IMR-90 (cell line): ENCODE measurements at regions not wholly inside any gene's neighbourhood (a gene's known extent, or its start where the extent isn't known, plus 50 kb on each side); places are given as distances from the start of the nearest gene placed in this dataset.

Experiments used
- BHLHE40 ChIP-seq: fragments of 150-350 bp; IDR thresholded peaks from 2 replicates; pipeline ENCODE4 v1.6.1; 2016; ENCODE audit warnings: mild to moderate bottlenecking, low read depth, low read length
- CHD1 ChIP-seq: IDR thresholded peaks from 2 replicates; pipeline ENCODE4 v1.6.1; 2012; ENCODE audit warnings: low read depth, low read length, improper control_type of control experiment
- CTCF ChIP-seq: conservative IDR thresholded peaks from 2 replicates; pipeline ENCODE4 v1.5.1; 2012; ENCODE audit warnings: mild to moderate bottlenecking, low read depth, low read length, improper control_type of control experiment
- ELK1 ChIP-seq: fragments of 150-350 bp; IDR thresholded peaks from 2 replicates; pipeline ENCODE4 v1.6.1; 2016; ENCODE audit warnings: low read depth, mild to moderate bottlenecking, low read length, moderate library complexity, borderline replicate concordance
- MAZ ChIP-seq: IDR thresholded peaks from 2 replicates; pipeline ENCODE4 v1.6.1; 2012; ENCODE audit warnings: low read depth, mild to moderate bottlenecking, low read length, improper control_type of control experiment, moderate library complexity, borderline replicate concordance
- MXI1 ChIP-seq: IDR thresholded peaks from 2 replicates; pipeline ENCODE4 v1.6.1; 2012; ENCODE audit warnings: low read depth, mild to moderate bottlenecking, low read length, moderate library complexity, borderline replicate concordance
- POLR2A ChIP-seq: IDR thresholded peaks from 2 replicates; pipeline ENCODE4 v1.6.1; 2012; ENCODE audit warnings: mild to moderate bottlenecking, low read depth, low read length
- RAD21 ChIP-seq: IDR thresholded peaks from 2 replicates; pipeline ENCODE4 v1.6.1; 2012; ENCODE audit warnings: low read length, improper control_type of control experiment
- RCOR1 ChIP-seq: IDR thresholded peaks from 2 replicates; pipeline ENCODE4 v1.6.1; 2012; ENCODE audit warnings: mild to moderate bottlenecking, low read length, improper control_type of control experiment; ENCODE audit not compliant: insufficient replicate concordance
- RFX5 ChIP-seq: IDR thresholded peaks from 2 replicates; pipeline ENCODE4 v1.8.0; 2012; ENCODE audit warnings: low read depth, mild to moderate bottlenecking, low read length, moderate library complexity
- SMC3 ChIP-seq: fragments of 150-350 bp; IDR thresholded peaks from 2 replicates; pipeline ENCODE4 v1.6.1; 2016; ENCODE audit warnings: low read depth, mild to moderate bottlenecking, antibody characterized with exemption, low read length, moderate library complexity
- USF2 ChIP-seq: fragments of 150-350 bp; IDR thresholded peaks from 2 replicates; pipeline ENCODE4 v1.6.1; 2017; ENCODE audit warnings: mild to moderate bottlenecking, antibody characterized with exemption, low read length, low read depth

DNA sequence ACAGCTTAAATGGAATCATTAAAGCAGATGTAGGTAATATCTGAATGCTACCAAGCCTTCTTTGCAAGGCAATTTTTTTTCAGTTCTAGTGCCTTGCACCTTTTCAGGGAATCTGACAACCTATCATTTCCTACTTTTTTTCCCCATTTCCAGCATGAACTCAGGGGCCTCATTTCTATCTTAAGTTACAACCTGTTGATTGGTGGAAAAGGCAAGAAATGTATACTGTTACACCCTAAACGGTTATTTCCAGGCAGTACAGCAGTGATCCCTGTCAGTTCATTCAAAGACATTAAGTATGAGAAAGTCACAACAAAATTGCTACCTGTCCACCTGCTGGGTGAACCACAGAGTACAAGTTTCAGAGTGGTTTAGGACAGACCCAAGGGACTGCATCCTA is 171.2 kb upstream of the PIK3C3 start:
- no peak for TF ChIP-seq CTCF
- no peak for TF ChIP-seq POLR2A
- TF ChIP-seq USF2: no peak
- no peak for TF ChIP-seq SMC3
- TF ChIP-seq RFX5: no peak
- no peak for TF ChIP-seq BHLHE40
- TF ChIP-seq ELK1: no peak
- TF ChIP-seq MXI1: no peak
- TF ChIP-seq RAD21: no peak
- no peak for TF ChIP-seq CHD1
- TF ChIP-seq RCOR1: no peak
- no peak for TF ChIP-seq MAZ
